Endothelial cell of hepatic sinusoid (primary cell): ENCODE measurements at regions not wholly inside any gene's neighbourhood (a gene's known extent, or its start where the extent isn't known, plus 50 kb on each side); places are given as distances from the start of the nearest gene placed in this dataset.

Experiments
- in situ Hi-C: cut with HindIII; loops from 2 replicates; pipeline ENCODE4 v1.10.0; 2017; ENCODE audit warnings: low sequenced_read_pairs

DNA sequence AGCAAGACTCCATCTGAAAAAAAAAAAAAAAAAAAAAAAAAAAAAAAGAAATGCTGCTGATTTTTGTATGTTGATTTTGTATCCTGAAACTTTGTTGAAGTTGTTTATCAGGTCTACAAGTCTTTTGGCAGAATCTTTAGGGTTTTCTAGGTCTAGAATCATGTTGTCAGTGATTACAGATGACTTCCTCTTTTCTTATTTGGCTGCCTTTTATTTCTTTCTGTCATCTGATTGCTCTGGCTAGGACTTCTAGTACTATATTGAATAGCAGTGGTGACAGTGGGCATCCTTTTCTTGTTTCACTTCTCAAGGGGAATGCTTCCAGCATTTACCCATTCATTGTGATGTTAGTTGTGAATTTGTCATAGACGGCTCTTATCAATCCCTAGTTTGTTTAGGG is 334.4 kb downstream of the SPRY1 start:
- in situ Hi-C loops, result no loop called here

- in situ Hi-C loops, result no loop called here
Measured at GRCh38 chr4:123737156-123737555, 340.6 kb downstream of the SPRY1 start.

GRCh38 chr4:123739806-123740205 is 343.2 kb downstream of the SPRY1 start:
- in situ Hi-C loops, result no loop called here

DNA sequence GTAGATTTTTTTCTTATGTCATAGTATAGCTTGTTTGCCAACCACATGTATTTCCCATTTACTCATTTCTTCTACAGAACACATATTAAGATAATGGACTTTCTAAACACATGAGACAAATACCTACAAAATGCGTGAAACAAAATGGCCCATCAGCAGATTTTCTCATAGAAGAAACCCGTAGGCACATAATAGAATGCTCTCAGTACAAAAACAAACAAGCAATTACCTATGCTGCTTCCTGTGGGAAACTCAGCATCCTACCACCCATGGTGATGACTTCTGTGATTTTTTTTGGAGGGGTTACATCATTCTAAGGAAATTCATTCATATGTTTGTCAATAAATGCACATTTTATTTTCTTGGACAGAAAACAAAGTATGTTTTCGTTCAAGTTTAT is 343.6 kb downstream of the SPRY1 start:
- in situ Hi-C loops, result no loop called here

GRCh38 chr4:123741906-123742305 is 345.3 kb downstream of the SPRY1 start:
- in situ Hi-C loops, result no loop called here

DNA sequence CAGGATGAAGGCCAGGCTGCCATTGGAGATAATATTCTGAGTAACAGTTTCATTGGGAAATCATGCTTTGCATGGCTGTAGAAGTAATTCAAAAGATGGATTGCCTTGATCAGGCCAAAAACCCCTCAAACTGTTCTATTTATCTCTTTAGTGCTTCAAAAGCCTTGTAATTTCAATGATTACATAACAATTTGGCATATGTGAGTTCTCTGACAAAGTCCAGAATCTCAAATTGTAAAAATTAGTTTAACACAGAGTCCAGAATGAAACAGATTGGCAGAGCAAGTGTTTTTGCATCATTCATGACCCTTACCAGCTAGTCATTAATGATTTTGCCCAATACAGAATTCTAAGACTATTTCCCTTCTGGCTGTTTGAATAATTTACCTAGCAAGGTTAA is 347.3 kb downstream of the SPRY1 start:
- in situ Hi-C loops, result no loop called here

DNA sequence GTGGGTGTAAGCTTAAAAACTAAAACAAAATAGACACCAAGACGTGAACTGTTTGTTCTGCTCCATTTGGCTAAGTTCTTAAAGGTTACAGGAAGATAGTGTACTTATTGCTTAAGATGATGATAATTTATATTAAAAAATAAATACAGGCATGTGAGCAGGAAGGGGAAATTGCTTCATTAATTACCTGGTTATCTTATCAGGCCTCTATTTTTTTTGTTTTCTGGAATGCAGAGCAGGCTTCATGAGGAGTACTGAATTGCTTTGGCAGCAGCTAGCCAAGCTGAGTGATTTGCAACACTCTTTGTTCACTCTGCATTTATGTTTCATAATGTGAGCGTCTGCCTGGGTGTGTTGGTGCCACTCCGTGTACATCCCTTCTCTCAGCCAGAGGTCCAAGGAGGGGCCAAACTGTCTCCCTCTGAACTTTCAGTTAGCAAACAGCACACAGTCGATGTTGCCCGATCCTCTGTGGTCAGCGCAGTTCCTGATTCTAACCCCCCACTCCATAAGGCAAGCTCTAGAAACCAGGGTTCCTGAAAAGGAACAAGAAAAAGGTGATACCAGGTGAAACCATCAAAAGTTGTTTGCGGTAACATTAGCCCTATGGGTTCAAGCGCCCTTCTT is 348.2 kb downstream of the SPRY1 start:
- in situ Hi-C loops, result no loop called here

DNA sequence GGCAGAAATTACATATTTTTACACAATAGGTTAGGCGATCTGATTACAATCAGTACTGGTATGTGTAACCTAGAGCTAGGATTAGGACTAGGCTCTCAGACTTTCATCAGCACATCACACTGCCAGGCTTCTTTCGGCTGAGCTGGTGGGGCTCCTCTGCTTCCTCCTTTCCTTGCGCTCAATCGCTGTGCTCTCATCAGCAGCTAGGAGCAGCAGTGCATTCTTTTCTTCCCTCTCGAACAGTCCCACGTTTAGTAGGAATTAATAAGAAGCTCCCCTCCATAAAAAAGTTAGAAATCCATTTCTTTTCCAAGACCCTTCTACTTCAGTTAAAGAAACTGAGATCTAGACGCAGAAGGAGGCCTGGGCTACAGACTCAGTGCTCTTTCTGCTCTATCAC is 350.4 kb downstream of the SPRY1 start:
- in situ Hi-C loops, result no loop called here

GRCh38 chr4:123748806-123749205 is 352.2 kb downstream of the SPRY1 start:
- in situ Hi-C loops, result no loop called here

DNA sequence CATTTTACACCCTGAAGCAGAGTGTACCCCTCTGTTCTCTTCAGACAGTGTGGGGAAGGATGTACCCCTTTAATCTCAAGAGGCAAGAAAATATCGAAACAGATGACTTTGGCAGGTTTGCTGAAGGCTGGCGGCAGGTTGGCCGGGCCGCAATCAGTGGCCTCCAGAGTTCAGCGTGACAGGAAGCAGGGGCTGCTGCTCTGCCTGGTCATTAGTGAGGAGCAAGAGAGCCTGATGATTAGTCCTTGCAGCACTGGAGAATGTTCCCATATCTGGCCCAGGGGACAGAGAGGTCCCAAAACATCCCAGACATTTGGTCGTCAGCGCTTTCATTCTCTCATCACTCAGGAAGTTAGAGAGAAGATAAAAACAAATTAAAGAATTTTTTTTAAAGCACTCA is 352.8 kb downstream of the SPRY1 start:
- in situ Hi-C loops, result no loop called here

- in situ Hi-C loops, result no loop called here
Measured at GRCh38 chr4:123750044-123750443, 353.4 kb downstream of the SPRY1 start.

DNA sequence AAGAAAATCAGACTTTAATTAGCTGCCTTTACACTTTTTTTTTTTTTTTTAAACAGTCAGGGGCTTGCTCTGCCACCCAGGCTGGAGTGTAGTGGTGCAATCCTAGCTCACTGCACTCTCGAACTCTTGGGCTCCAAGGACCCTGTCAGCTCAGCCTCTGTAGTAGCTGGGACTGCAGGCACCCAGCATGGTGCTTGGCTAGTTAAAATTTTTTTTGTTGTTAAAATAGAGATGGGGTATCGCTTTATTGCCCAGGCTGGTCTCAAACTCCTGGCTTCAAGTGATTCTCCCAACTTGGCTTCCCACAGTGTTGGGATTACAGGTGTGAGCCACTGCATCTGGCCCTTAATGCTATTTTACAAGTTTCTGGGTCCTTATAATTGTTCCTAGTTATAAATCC is 359.1 kb downstream of the SPRY1 start:
- in situ Hi-C loops, result no loop called here

DNA sequence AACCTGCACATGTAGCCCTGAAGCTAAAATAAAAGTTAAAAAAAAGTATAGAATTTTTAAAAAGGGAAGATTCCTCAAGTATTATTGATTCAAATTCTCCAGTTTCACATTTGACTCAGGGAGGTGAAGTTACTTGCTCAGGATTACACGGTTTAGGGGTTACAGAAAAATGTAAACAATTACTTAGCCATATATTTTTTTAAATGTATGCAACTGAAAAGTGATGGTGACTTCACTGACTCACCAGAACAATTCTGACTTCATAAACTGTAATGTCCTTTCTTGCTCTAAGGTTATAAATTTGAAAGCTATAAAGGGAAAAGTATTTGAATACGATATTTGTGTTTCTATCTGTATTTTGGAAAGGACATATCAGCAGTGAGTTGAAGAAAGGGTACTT is 371.2 kb downstream of the SPRY1 start:
- in situ Hi-C loops, result no loop called here

DNA sequence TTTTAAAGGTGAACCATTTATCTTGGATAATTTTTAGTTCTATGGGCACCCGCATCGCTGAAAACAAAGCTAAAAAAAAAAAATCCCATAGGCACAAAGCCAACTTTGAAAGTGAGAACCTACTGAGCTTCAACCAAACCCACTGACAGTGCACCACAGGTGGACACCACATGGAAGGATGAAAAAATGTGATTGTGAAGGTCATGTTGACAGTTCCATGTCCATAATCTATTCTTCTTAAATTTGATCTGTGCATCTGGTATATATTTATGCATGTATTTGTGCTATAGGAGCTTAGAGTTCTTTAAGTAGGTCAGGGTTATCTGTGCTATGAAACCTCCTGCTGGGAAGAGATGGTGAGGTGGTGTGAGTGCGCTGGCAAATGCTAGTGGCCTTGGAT is 374.3 kb downstream of the SPRY1 start:
- in situ Hi-C loops, result no loop called here

DNA sequence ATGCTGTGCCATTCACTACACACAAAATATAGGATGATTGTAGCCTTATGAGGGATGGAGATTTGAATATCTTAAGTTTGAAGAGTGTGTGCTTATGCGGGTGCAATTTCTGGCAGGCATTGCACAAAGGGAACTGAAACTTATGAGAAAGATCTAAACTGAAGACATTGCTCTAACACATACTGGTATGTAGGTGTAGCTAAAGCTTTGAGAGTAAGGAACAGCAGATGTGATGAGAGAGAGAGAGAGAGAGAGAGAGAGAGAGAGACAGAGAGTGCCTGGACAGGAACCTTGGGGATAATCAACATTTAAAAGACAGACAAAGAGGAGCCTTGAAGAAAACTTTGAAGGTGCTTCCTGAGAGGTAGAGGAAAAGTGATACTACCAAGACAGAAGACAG is 379.7 kb downstream of the SPRY1 start:
- in situ Hi-C loops, result loop anchor here (5.0 kb wide), 3 partner anchors 49 to 79 kb away; no protein-coding TSS in a partner anchor

GRCh38 chr4:123777373-123777772 is 380.8 kb downstream of the SPRY1 start:
- in situ Hi-C loops, result loop anchor here (5.0 kb wide), 3 partner anchors 50 to 80 kb away; no protein-coding TSS in a partner anchor

- in situ Hi-C loops, result no loop called here
Measured at GRCh38 chr4:123783151-123783790, 386.7 kb downstream of the SPRY1 start.

- in situ Hi-C loops, result no loop called here
Measured at GRCh38 chr4:123783921-123784320, 387.3 kb downstream of the SPRY1 start.

- in situ Hi-C loops, result no loop called here
Measured at GRCh38 chr4:123784626-123785025, 388.0 kb downstream of the SPRY1 start.

DNA sequence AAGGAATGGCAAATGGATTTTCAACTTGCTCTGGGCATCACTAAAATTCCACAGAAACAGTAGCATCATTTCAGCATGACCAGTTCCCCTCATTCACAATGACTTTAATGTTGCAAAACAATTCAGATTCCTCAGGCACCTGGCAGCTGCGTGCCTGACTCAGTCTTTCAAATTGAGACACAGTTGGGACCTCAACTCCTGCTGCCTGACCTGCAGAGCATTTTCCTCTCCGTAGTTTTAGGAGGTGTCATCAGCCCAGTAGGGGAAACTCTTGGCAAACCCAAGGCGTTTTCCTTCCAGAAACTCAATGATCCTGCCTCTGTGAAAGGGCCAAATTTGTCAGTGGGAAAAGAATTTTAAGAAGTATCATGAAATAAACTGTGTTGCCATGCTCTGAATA is 388.9 kb downstream of the SPRY1 start:
- in situ Hi-C loops, result no loop called here

- in situ Hi-C loops, result no loop called here
Measured at GRCh38 chr4:123786163-123786915, 389.7 kb downstream of the SPRY1 start.

DNA sequence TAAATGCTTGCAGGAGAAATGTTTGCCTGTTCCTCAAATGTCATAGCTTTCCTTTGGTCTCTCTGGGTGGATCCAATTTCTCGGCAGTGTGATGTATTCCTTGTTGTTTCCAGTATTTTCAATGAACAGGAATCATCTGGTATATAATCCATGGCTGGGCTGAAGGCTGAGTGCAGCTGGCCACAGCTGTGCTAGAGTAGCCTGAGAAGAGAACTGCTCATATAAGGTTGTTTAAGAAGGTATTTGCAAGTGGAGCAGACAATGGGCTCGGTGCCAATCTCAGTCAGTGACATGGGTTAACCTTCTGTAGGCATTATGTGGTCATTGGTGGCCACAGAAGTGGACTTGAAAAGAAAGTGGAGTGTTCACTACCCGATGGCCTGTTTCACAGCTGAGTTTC is 390.3 kb downstream of the SPRY1 start:
- in situ Hi-C loops, result no loop called here
